HL-60 (cell line): ENCODE measurements at regions not wholly inside any gene's neighbourhood (a gene's known extent, or its start where the extent isn't known, plus 50 kb on each side); places are given as distances from the start of the nearest gene placed in this dataset.

Experiments
- CTCF ChIP-seq: IDR thresholded peaks from one replicate; pipeline ENCODE4 v1.5.1; 2011; ENCODE audit warnings: low read length, control low read depth, inconsistent platforms; ENCODE audit not compliant: insufficient read depth
- POLR2AphosphoS5 ChIP-seq: IDR thresholded peaks from 2 replicates; pipeline ENCODE4 v1.6.1; 2012; ENCODE audit warnings: low read depth
- REST ChIP-seq: IDR thresholded peaks from 2 replicates; pipeline ENCODE4 v1.6.1; 2012; ENCODE audit warnings: low read depth; ENCODE audit not compliant: insufficient replicate concordance
- SPI1 ChIP-seq: IDR thresholded peaks from 2 replicates; pipeline ENCODE4 v1.6.1; 2012; ENCODE audit warnings: low read depth, mild to moderate bottlenecking, borderline replicate concordance

- TF ChIP-seq CTCF: no peak
- TF ChIP-seq REST: no peak
- TF ChIP-seq POLR2AphosphoS5: no peak
- no peak for TF ChIP-seq SPI1
Observed at GRCh38 chr4:124429746-124430250, 282.7 kb downstream of the ANKRD50 start.
